ENCODE measurements at regions not wholly inside any gene's neighbourhood (a gene's known extent, or its start where the extent isn't known, plus 50 kb on each side); places are given as distances from the start of the nearest gene placed in this dataset.

DNA sequence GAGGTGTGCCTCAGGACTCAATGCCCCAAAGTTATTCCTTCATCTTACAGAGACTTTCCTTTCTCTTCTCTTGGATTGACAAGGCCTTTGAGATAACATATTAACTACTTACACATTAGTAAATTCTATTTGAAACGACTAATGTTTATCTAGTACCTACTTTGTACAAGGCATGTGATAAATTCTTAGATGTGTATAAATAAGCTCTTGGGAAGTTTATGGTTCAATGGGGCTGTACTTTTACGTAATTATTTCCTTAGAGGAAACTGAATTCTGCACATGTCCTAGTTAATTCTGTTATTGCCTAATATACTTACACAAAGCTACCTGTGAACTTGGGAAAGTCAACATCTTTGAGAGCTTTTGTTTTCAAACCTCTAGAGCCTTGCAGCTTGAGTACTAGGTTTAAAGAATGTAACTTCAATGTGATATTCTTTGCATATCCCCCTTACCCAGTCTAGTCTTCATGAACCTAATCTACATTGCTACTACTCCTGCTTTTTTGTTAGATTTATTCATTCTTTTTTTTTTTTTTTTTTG, 58.5 kb upstream of the RAP2B start:
- Mint-ChIP-seq H3K36me3 (ENCODE audit: low read depth) (no peaks in the 10 kb centered on the region), H3K27me3 (ENCODE audit: low read depth, poor library complexity) (no peaks in the 10 kb centered on the region), H3K4me3 (no peak overlapping the region), H3K27ac (no peak overlapping the region), H3K4me1 (no peaks in the 10 kb centered on the region), H3K9me3 (no peaks in the 10 kb centered on the region)
- TF ChIP-seq, protein P1, sequence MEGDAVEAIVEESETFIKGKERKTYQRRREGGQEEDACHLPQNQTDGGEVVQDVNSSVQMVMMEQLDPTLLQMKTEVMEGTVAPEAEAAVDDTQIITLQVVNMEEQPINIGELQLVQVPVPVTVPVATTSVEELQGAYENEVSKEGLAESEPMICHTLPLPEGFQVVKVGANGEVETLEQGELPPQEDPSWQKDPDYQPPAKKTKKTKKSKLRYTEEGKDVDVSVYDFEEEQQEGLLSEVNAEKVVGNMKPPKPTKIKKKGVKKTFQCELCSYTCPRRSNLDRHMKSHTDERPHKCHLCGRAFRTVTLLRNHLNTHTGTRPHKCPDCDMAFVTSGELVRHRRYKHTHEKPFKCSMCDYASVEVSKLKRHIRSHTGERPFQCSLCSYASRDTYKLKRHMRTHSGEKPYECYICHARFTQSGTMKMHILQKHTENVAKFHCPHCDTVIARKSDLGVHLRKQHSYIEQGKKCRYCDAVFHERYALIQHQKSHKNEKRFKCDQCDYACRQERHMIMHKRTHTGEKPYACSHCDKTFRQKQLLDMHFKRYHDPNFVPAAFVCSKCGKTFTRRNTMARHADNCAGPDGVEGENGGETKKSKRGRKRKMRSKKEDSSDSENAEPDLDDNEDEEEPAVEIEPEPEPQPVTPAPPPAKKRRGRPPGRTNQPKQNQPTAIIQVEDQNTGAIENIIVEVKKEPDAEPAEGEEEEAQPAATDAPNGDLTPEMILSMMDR (IDR thresholded peaks at IDR 0.05), result no peak
- no peak for DNase-seq

DNA sequence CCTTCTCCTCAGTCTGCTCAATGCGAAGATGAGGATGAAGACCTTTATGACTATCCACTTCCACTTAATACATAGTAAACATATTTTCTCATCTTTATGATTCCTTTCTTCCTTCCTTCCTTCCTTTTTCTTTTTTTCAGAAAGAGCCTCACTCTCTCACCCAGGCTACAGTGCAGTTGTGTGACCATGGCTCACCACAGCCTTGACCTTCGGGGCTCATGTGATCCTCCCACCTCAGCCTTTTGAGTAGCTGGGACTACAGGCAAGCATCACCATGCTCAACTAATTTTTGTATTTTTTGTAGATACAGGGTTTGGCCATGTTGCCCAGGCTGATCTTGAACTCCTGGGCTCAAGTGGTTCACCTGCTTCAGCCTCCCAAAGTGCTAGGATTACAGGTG, 52.0 kb upstream of the RAP2B start:
- H3K27ac Mint-ChIP-seq, result no peak overlapping the region
- no peaks in the 10 kb centered on the region for H3K4me1 Mint-ChIP-seq
- H3K9me3 Mint-ChIP-seq, result peaks cover 4% of the 10 kb centered on the region
- TF ChIP-seq, protein P1 (IDR thresholded peaks at IDR 0.05), result no peak
- no peaks in the 10 kb centered on the region for H3K36me3 Mint-ChIP-seq (ENCODE audit: low read depth)
- no peak for DNase-seq
- no peak overlapping the region for H3K4me3 Mint-ChIP-seq
- H3K27me3 Mint-ChIP-seq (ENCODE audit: low read depth, poor library complexity), result peaks cover 4% of the 10 kb centered on the region

DNA sequence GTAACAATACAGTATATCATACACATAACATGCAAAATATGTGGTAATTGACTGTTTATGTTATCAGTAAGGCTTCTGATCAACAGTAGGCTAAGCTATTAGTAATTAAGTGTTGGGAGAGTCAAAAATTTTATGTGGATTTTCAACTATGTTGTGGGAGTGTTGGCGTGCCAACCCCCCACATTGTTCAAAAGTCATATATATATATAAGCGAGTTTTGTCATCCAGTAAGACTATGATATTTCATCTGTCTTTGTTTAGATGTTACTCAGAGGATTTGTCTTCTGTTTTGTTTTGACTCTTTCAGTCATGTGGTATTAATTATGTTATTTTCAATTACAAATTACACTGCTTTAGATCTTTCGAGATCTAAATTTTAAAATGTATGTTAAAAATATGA, 51.0 kb upstream of the RAP2B start:
- no peaks in the 10 kb centered on the region for H3K36me3 Mint-ChIP-seq (ENCODE audit: low read depth)
- H3K4me3 Mint-ChIP-seq, result no peak overlapping the region
- H3K9me3 Mint-ChIP-seq, result peaks cover 4% of the 10 kb centered on the region
- no peaks in the 10 kb centered on the region for H3K4me1 Mint-ChIP-seq
- H3K27ac Mint-ChIP-seq, result no peak overlapping the region
- no peak for DNase-seq
- TF ChIP-seq, protein P1 (IDR thresholded peaks at IDR 0.05), result no peak
- H3K27me3 Mint-ChIP-seq (ENCODE audit: low read depth, poor library complexity), result peaks cover 7% of the 10 kb centered on the region
